ENCODE measurements at regions not wholly inside any gene's neighbourhood (a gene's known extent, or its start where the extent isn't known, plus 50 kb on each side); places are given as distances from the start of the nearest gene placed in this dataset.
"Not testable (repeated sequence)": the region's sequence is repeated elsewhere in the genome, so short reads cannot be mapped to it uniquely, and the experiment has no call there.

GRCh38 chr5:101062902-101063301 lies 159.8 kb upstream of the ST8SIA4 start:
- Histone ChIP-seq H2BK120ac (ENCODE audit: low read depth, low read length) (no peak overlapping the region), H3K9ac (ENCODE audit: low read length) (no peak overlapping the region), H3K27me3 (ENCODE audit: insufficient read depth, low read length, poor library complexity) (no peaks in the 10 kb centered on the region)

GRCh38 chr5:101047181-101047580 lies 144.1 kb upstream of the ST8SIA4 start:
- Histone ChIP-seq H2BK5ac (ENCODE audit: low read length) (no peak overlapping the region), H2BK15ac (replicated peaks; ENCODE audit: low read depth) (no peak overlapping the region), H3K18ac (ENCODE audit: low read length) (no peak overlapping the region), H3K23ac (ENCODE audit: low read length) (no peak overlapping the region), H4K5ac (ENCODE audit: low read length) (no peak overlapping the region), H3K56ac (ENCODE audit: low read length) (no peak overlapping the region), H4K8ac (ENCODE audit: low read depth, low read length) (no peak overlapping the region), H3K79me2 (ENCODE audit: control insufficient read depth, insufficient read depth, low read length) (no peaks in the 10 kb centered on the region), H3K36me3 (ENCODE audit: control insufficient read depth, insufficient read depth, low read length) (no peaks in the 10 kb centered on the region), H3K4me2 (ENCODE audit: low read length) (no peak overlapping the region), H3K79me1 (ENCODE audit: low read length) (no peaks in the 10 kb centered on the region), H2BK120ac (ENCODE audit: low read depth, low read length) (no peak overlapping the region), H3K27ac (ENCODE audit: low read depth, low read length) (no peak overlapping the region), H3K4me3 (ENCODE audit: low read length) (no peak overlapping the region), H3K4ac (ENCODE audit: low read depth, low read length) (no peak overlapping the region), H3K27me3 (ENCODE audit: insufficient read depth, low read length, poor library complexity) (no peaks in the 10 kb centered on the region), H2AK5ac (ENCODE audit: low read length) (no peak overlapping the region), H3K9ac (ENCODE audit: low read length) (no peak overlapping the region), H3K4me1 (ENCODE audit: control insufficient read depth, low read depth, low read length) (no peaks in the 10 kb centered on the region)
- no CpG with 5 or more reads among the region's 2 CpGs for WGBS (ENCODE audit: extremely low coverage, insufficient coverage, low lambda C conversion rate)
- DNase-seq = no peak

More at GRCh38 chr5:101062902-101063301, 159.8 kb upstream of the ST8SIA4 start:
- H3K4me2 ChIP-seq (ENCODE audit: low read length) = no peak overlapping the region
- no peak overlapping the region for H3K56ac ChIP-seq (ENCODE audit: low read length)
- H3K18ac ChIP-seq (ENCODE audit: low read length) = no peak overlapping the region
- no peak overlapping the region for H2BK5ac ChIP-seq (ENCODE audit: low read length)
- no peaks in the 10 kb centered on the region for H3K79me1 ChIP-seq (ENCODE audit: low read length)
- H4K8ac ChIP-seq (ENCODE audit: low read depth, low read length) = no peak overlapping the region
- no peak overlapping the region for H4K5ac ChIP-seq (ENCODE audit: low read length)
- peaks cover 2% of the 10 kb centered on the region for H3K4me1 ChIP-seq (ENCODE audit: control insufficient read depth, low read depth, low read length)
- H2AK5ac ChIP-seq (ENCODE audit: low read length) = no peak overlapping the region
- no peaks in the 10 kb centered on the region for H3K36me3 ChIP-seq (ENCODE audit: control insufficient read depth, insufficient read depth, low read length)
- no peak overlapping the region for H2BK15ac ChIP-seq (replicated peaks; ENCODE audit: low read depth)
- H3K4ac ChIP-seq (ENCODE audit: low read depth, low read length) = no peak overlapping the region
- no peak overlapping the region for H3K4me3 ChIP-seq (ENCODE audit: low read length)
- H3K79me2 ChIP-seq (ENCODE audit: control insufficient read depth, insufficient read depth, low read length) = no peaks in the 10 kb centered on the region
- no peak for DNase-seq
- no peak overlapping the region for H3K23ac ChIP-seq (ENCODE audit: low read length)
- H3K27ac ChIP-seq (ENCODE audit: low read depth, low read length) = no peak overlapping the region

GRCh38 chr5:101045689-101046088 lies 142.6 kb upstream of the ST8SIA4 start:
- H3K79me1 ChIP-seq (ENCODE audit: low read length) = no peaks in the 10 kb centered on the region
- H4K5ac ChIP-seq (ENCODE audit: low read length) = no peak overlapping the region
- H3K23ac ChIP-seq (ENCODE audit: low read length) = no peak overlapping the region
- no peaks in the 10 kb centered on the region for H3K36me3 ChIP-seq (ENCODE audit: control insufficient read depth, insufficient read depth, low read length)
- no peak overlapping the region for H2BK120ac ChIP-seq (ENCODE audit: low read depth, low read length)
- H2BK15ac ChIP-seq (replicated peaks; ENCODE audit: low read depth) = no peak overlapping the region
- DNase-seq = no peak
- no peak overlapping the region for H3K18ac ChIP-seq (ENCODE audit: low read length)
- H3K9ac ChIP-seq (ENCODE audit: low read length) = no peak overlapping the region
- WGBS (ENCODE audit: extremely low coverage, insufficient coverage, low lambda C conversion rate) = 100% methylated on average over 1 of the region's 3 CpGs
- H2AK5ac ChIP-seq (ENCODE audit: low read length) = no peak overlapping the region
- H3K4me3 ChIP-seq (ENCODE audit: low read length) = no peak overlapping the region
- H3K27me3 ChIP-seq (ENCODE audit: insufficient read depth, low read length, poor library complexity) = no peaks in the 10 kb centered on the region
- no peaks in the 10 kb centered on the region for H3K4me1 ChIP-seq (ENCODE audit: control insufficient read depth, low read depth, low read length)
- no peak overlapping the region for H4K8ac ChIP-seq (ENCODE audit: low read depth, low read length)
- no peak overlapping the region for H3K4ac ChIP-seq (ENCODE audit: low read depth, low read length)
- no peak overlapping the region for H2BK5ac ChIP-seq (ENCODE audit: low read length)
- H3K27ac ChIP-seq (ENCODE audit: low read depth, low read length) = no peak overlapping the region
- no peak overlapping the region for H3K4me2 ChIP-seq (ENCODE audit: low read length)
- H3K79me2 ChIP-seq (ENCODE audit: control insufficient read depth, insufficient read depth, low read length) = no peaks in the 10 kb centered on the region
- H3K56ac ChIP-seq (ENCODE audit: low read length) = no peak overlapping the region

GRCh38 chr5:101040002-101040401 lies 136.9 kb upstream of the ST8SIA4 start:
- H3K4me2 ChIP-seq (ENCODE audit: low read length); H4K8ac ChIP-seq (ENCODE audit: low read depth, low read length): not testable (repeated sequence)

GRCh38 chr5:101036778-101037177 lies 133.7 kb upstream of the ST8SIA4 start:
- no peak overlapping the region for H3K9ac ChIP-seq (ENCODE audit: low read length)
- no peak overlapping the region for H3K56ac ChIP-seq (ENCODE audit: low read length)
- no peak overlapping the region for H3K4me3 ChIP-seq (ENCODE audit: low read length)
- no peaks in the 10 kb centered on the region for H3K4me1 ChIP-seq (ENCODE audit: control insufficient read depth, low read depth, low read length)
- no peak for DNase-seq
- no peak overlapping the region for H4K5ac ChIP-seq (ENCODE audit: low read length)
- H2BK15ac ChIP-seq (replicated peaks; ENCODE audit: low read depth) = no peak overlapping the region
- no peak overlapping the region for H2BK5ac ChIP-seq (ENCODE audit: low read length)
- H4K8ac ChIP-seq (ENCODE audit: low read depth, low read length) = no peak overlapping the region
- H2AK5ac ChIP-seq (ENCODE audit: low read length) = no peak overlapping the region
- H3K23ac ChIP-seq (ENCODE audit: low read length) = no peak overlapping the region
- no peaks in the 10 kb centered on the region for H3K79me1 ChIP-seq (ENCODE audit: low read length)
- WGBS (ENCODE audit: extremely low coverage, insufficient coverage, low lambda C conversion rate) = no CpG with 5 or more reads among the region's 4 CpGs
- H3K4ac ChIP-seq (ENCODE audit: low read depth, low read length) = no peak overlapping the region
- no peak overlapping the region for H2BK120ac ChIP-seq (ENCODE audit: low read depth, low read length)
- H3K36me3 ChIP-seq (ENCODE audit: control insufficient read depth, insufficient read depth, low read length) = no peaks in the 10 kb centered on the region
- no peaks in the 10 kb centered on the region for H3K27me3 ChIP-seq (ENCODE audit: insufficient read depth, low read length, poor library complexity)
- no peak overlapping the region for H3K18ac ChIP-seq (ENCODE audit: low read length)
- no peak overlapping the region for H3K4me2 ChIP-seq (ENCODE audit: low read length)
- no peaks in the 10 kb centered on the region for H3K79me2 ChIP-seq (ENCODE audit: control insufficient read depth, insufficient read depth, low read length)
- H3K27ac ChIP-seq (ENCODE audit: low read depth, low read length) = no peak overlapping the region

More at GRCh38 chr5:101040002-101040401, 136.9 kb upstream of the ST8SIA4 start:
- not testable (repeated sequence) for H2AK5ac ChIP-seq (ENCODE audit: low read length); H3K27ac ChIP-seq (ENCODE audit: low read depth, low read length); H3K36me3 ChIP-seq (ENCODE audit: control insufficient read depth, insufficient read depth, low read length); H3K79me2 ChIP-seq (ENCODE audit: control insufficient read depth, insufficient read depth, low read length); H3K23ac ChIP-seq (ENCODE audit: low read length); H2BK120ac ChIP-seq (ENCODE audit: low read depth, low read length); H3K4me3 ChIP-seq (ENCODE audit: low read length); H4K5ac ChIP-seq (ENCODE audit: low read length); H2BK5ac ChIP-seq (ENCODE audit: low read length); H3K9ac ChIP-seq (ENCODE audit: low read length); H3K4ac ChIP-seq (ENCODE audit: low read depth, low read length); H2BK15ac ChIP-seq (replicated peaks; ENCODE audit: low read depth); H3K4me1 ChIP-seq (ENCODE audit: control insufficient read depth, low read depth, low read length); H3K27me3 ChIP-seq (ENCODE audit: insufficient read depth, low read length, poor library complexity); DNase-seq; H3K56ac ChIP-seq (ENCODE audit: low read length); H3K18ac ChIP-seq (ENCODE audit: low read length); H3K79me1 ChIP-seq (ENCODE audit: low read length)

- H3K4me3 ChIP-seq (ENCODE audit: low read length) = no peak overlapping the region
- H3K27me3 ChIP-seq (ENCODE audit: insufficient read depth, low read length, poor library complexity) = no peaks in the 10 kb centered on the region
- H3K79me2 ChIP-seq (ENCODE audit: control insufficient read depth, insufficient read depth, low read length) = no peaks in the 10 kb centered on the region
- no peak overlapping the region for H3K27ac ChIP-seq (ENCODE audit: low read depth, low read length)
- H3K9ac ChIP-seq (ENCODE audit: low read length) = no peak overlapping the region
- no peaks in the 10 kb centered on the region for H3K36me3 ChIP-seq (ENCODE audit: control insufficient read depth, insufficient read depth, low read length)
- no peak overlapping the region for H2AK5ac ChIP-seq (ENCODE audit: low read length)
- no peak overlapping the region for H3K4me2 ChIP-seq (ENCODE audit: low read length)
- H3K18ac ChIP-seq (ENCODE audit: low read length) = no peak overlapping the region
- H3K79me1 ChIP-seq (ENCODE audit: low read length) = no peaks in the 10 kb centered on the region
- no CpG with 5 or more reads among the region's 3 CpGs for WGBS (ENCODE audit: extremely low coverage, insufficient coverage, low lambda C conversion rate)
- H3K4ac ChIP-seq (ENCODE audit: low read depth, low read length) = no peak overlapping the region
- H2BK120ac ChIP-seq (ENCODE audit: low read depth, low read length) = no peak overlapping the region
- no peak overlapping the region for H3K56ac ChIP-seq (ENCODE audit: low read length)
- no peak for DNase-seq
- H3K4me1 ChIP-seq (ENCODE audit: control insufficient read depth, low read depth, low read length) = no peaks in the 10 kb centered on the region
- H2BK15ac ChIP-seq (replicated peaks; ENCODE audit: low read depth) = no peak overlapping the region
- no peak overlapping the region for H4K5ac ChIP-seq (ENCODE audit: low read length)
- no peak overlapping the region for H4K8ac ChIP-seq (ENCODE audit: low read depth, low read length)
- no peak overlapping the region for H2BK5ac ChIP-seq (ENCODE audit: low read length)
- no peak overlapping the region for H3K23ac ChIP-seq (ENCODE audit: low read length)
Observed at GRCh38 chr5:101035425-101035824, 132.3 kb upstream of the ST8SIA4 start.

Data from mesendoderm (in vitro differentiated cells).